DMS53 treated with DMSO at 0.1 percent for 48 hours (cell line): ENCODE measurements at regions not wholly inside any gene's neighbourhood (a gene's known extent, or its start where the extent isn't known, plus 50 kb on each side); places are given as distances from the start of the nearest gene placed in this dataset.

Experiments
- DNase-seq: peaks from one replicate; lab custom pipeline; 2025; ENCODE audit not compliant: unreplicated experiment; lab: John Stamatoyannopoulos, UW

- no peak for DNase-seq
Observed at GRCh38 chr14:28709571-28710305, 56.8 kb upstream of the FOXG1 start.
